Spleen (tissue), 11 donors: ENCODE measurements at regions not wholly inside any gene's neighbourhood (a gene's known extent, or its start where the extent isn't known, plus 50 kb on each side); places are given as distances from the start of the nearest gene placed in this dataset.

Experiments
- DNase-seq: peaks from one replicate; pipeline ENCODE4 v3.0.0-alpha.2; 2020
- H3K27ac ChIP-seq, 8 donors: fragments of 200-600 bp; sonication (generic) in 7 of 8; 1 replicate in 4 of 8; 2 replicates in 4 of 8; pipeline versions ENCODE4 v1.5.0 to v1.8.0; 2016 to 2021; ENCODE audit warnings: inconsistent platforms in 4 of 8, mild to moderate bottlenecking in 4 of 8, moderate library complexity in 1 of 8
- H3K27me3 ChIP-seq, 7 donors: fragments of 200-600 bp; sonication (generic) in 6 of 7; replicated peaks in 1 of 7; 1 replicate in 4 of 7; 2 replicates in 3 of 7; pipeline versions ENCODE4 v1.5.0 to v1.8.0; 2016 to 2021; ENCODE audit warnings: inconsistent platforms in 3 of 7, mild to moderate bottlenecking in 1 of 7
- H3K36me3 ChIP-seq, 6 donors: fragments of 200-600 bp; sonication (generic) in 5 of 6; 1 replicate in 4 of 6; 2 replicates in 2 of 6; pipeline versions ENCODE4 v1.5.0 to v1.8.0; 2016 to 2021; ENCODE audit warnings: inconsistent platforms in 2 of 6
- H3K4me1 ChIP-seq, 6 donors: fragments of 200-600 bp; sonication (generic) in 5 of 6; 1 replicate in 3 of 6; 2 replicates in 3 of 6; pipeline versions ENCODE4 v1.5.0 to v1.8.0; 2016 to 2021; ENCODE audit warnings: inconsistent platforms in 3 of 6
- H3K4me3 ChIP-seq, 8 donors: fragments of 200-600 bp; sonication (generic) in 7 of 8; 1 replicate in 4 of 8; 2 replicates in 4 of 8; pipeline versions ENCODE4 v1.5.0 to v1.8.0; 2016 to 2021; ENCODE audit warnings: inconsistent platforms in 4 of 8, mild to moderate bottlenecking in 4 of 8, moderate library complexity in 2 of 8
- H3K9me3 ChIP-seq, 8 donors: fragments of 200-600 bp; sonication (generic) in 7 of 8; 1 replicate in 4 of 8; 2 replicates in 4 of 8; pipeline versions ENCODE4 v1.5.0 to v1.8.0; 2016 to 2021; ENCODE audit warnings: inconsistent platforms in 4 of 8
- CTCF ChIP-seq, 11 experiments: fragments of 200-600 bp in 7 of 11; fragments of 450-650 bp in 4 of 11; sonication (generic) in 4 of 11; IDR thresholded peaks in 8 of 11; conservative IDR thresholded peaks in 3 of 11; 1 replicate in 7 of 11; 2 replicates in 4 of 11; pipeline versions ENCODE4 v1.4.0 to v1.8.0; 2016 to 2021; ENCODE audit warnings: antibody characterized with exemption in 11 of 11, inconsistent platforms in 4 of 11, mild to moderate bottlenecking in 1 of 11
- POLR2A ChIP-seq, 3 donors: fragments of 450-650 bp; IDR thresholded peaks; one replicate each; pipeline ENCODE4 v1.5.1; 2017; ENCODE audit warnings: antibody characterized with exemption in 3 of 3, mild to moderate bottlenecking in 1 of 3
- POLR2AphosphoS5 ChIP-seq, 3 donors: sonication (generic); formaldehyde crosslinking; IDR thresholded peaks; one replicate each; pipeline ENCODE4 v1.5.1; 2017; ENCODE audit warnings: antibody characterized with exemption in 3 of 3
- WGBS, 5 donors: extraction: QIAGEN DNeasy Blood & Tissue Kit in 3 of 5; methylation state at CpG; one replicate each; pipeline versions ENCODE4 v1.1.5 to v1.1.7; 2013 to 2018; 5-methylcytosine and 5-hydroxymethylcytosine counted together
- intact Hi-C: fragments of 100-400 bp; cut with DNase I; formaldehyde crosslinking; loops from one replicate; pipeline ENCODE4 v1.15.0; 2023; ENCODE audit warnings: low total_unique reads
- donor health status: healthy with polysubstance abuse.
- donor health status: DM: no; HTN: no; CAD: no; lungs with moderate emphysema.
- donor health status: DM: no; HTN: no; CAD: no.
- donor health status: Bipolar disorder and iron deficiency.
- donor health status: healthy.
- donor health status: DM: no; HTN: no; CAD: no.
- donor health status: DM: yes; HTN: yes; CAD: no.

GRCh38 chr6:51398793-51399192, 580.1 kb downstream of the TFAP2B start:
- 72 to 84% (median 78%) methylated on average over 5 of the region's 5 CpGs for WGBS, 5 donors
- H3K4me1 ChIP-seq, result no peaks in the 10 kb centered on the region
- H3K27me3 ChIP-seq, result no peaks in the 10 kb centered on the region
- TF ChIP-seq POLR2AphosphoS5 (IDR thresholded peaks at IDR 0.05) (no peak), CTCF (IDR thresholded peaks at IDR 0.05 in 8 of 11, conservative IDR thresholded peaks at IDR 0.05 in 3 of 11) (no peak)
- intact Hi-C loops, result no loop called here
- no peak overlapping the region for H3K27ac ChIP-seq
- H3K4me3 ChIP-seq, result no peak overlapping the region
- no peaks in the 10 kb centered on the region for H3K36me3 ChIP-seq
- DNase-seq, result no peak
- H3K9me3 ChIP-seq, result no peaks in the 10 kb centered on the region

- H3K4me3 ChIP-seq, result no peak overlapping the region
- WGBS, 5 donors, result 82 to 91% (median 88%) methylated on average over 25 of the region's 25 CpGs
- H3K36me3 ChIP-seq, result no peaks in the 10 kb centered on the region
- no peak overlapping the region for H3K27ac ChIP-seq
- intact Hi-C loops, result no loop called here
- H3K4me1 ChIP-seq, result no peaks in the 10 kb centered on the region
- H3K9me3 ChIP-seq, result peaks cover 0 to 4% (median 0%) of the 10 kb centered on the region in 8 donors
- TF ChIP-seq POLR2A (IDR thresholded peaks at IDR 0.05) (no peak), CTCF (IDR thresholded peaks at IDR 0.05 in 8 of 11, conservative IDR thresholded peaks at IDR 0.05 in 3 of 11) (no peak), POLR2AphosphoS5 (IDR thresholded peaks at IDR 0.05) (no peak)
- no peak for DNase-seq
- H3K27me3 ChIP-seq, result no peaks in the 10 kb centered on the region
Observed at GRCh38 chr6:51410453-51410852, 591.8 kb downstream of the TFAP2B start.

GRCh38 chr6:51411496-51412125, 592.9 kb downstream of the TFAP2B start:
- Histone ChIP-seq H3K27me3 (no peaks in the 10 kb centered on the region), H3K36me3 (no peaks in the 10 kb centered on the region), H3K9me3 (peaks cover 0 to 4% (median 0%) of the 10 kb centered on the region in 8 donors), H3K4me3 (no peak overlapping the region), H3K27ac (no peak overlapping the region), H3K4me1 (no peaks in the 10 kb centered on the region)
- no peak for DNase-seq
- TF ChIP-seq POLR2AphosphoS5 (IDR thresholded peaks at IDR 0.05), result no peak
- TF ChIP-seq POLR2A (IDR thresholded peaks at IDR 0.05), result no peak
- no peak for TF ChIP-seq CTCF (IDR thresholded peaks at IDR 0.05 in 8 of 11, conservative IDR thresholded peaks at IDR 0.05 in 3 of 11)
- 58 to 73% (median 66%) methylated on average over 4 of the region's 4 CpGs for WGBS, 5 donors
- intact Hi-C loops, result no loop called here

- H3K27ac ChIP-seq, result no peak overlapping the region
- peaks cover 0 to 4% (median 0%) of the 10 kb centered on the region in 8 donors for H3K9me3 ChIP-seq
- no peaks in the 10 kb centered on the region for H3K4me1 ChIP-seq
- no peaks in the 10 kb centered on the region for H3K36me3 ChIP-seq
- TF ChIP-seq POLR2AphosphoS5 (IDR thresholded peaks at IDR 0.05) (no peak), POLR2A (IDR thresholded peaks at IDR 0.05) (no peak), CTCF (IDR thresholded peaks at IDR 0.05 in 8 of 11, conservative IDR thresholded peaks at IDR 0.05 in 3 of 11) (no peak)
- H3K4me3 ChIP-seq, result no peak overlapping the region
- no peaks in the 10 kb centered on the region for H3K27me3 ChIP-seq
- intact Hi-C loops, result no loop called here
- no peak for DNase-seq
- WGBS, 5 donors, result 62 to 91% (median 84%) methylated on average over 2 of the region's 2 CpGs
Observed at GRCh38 chr6:51414361-51414760, 595.7 kb downstream of the TFAP2B start.
